Right renal pelvis (tissue), 4 donors: ENCODE measurements at regions not wholly inside any gene's neighbourhood (a gene's known extent, or its start where the extent isn't known, plus 50 kb on each side); places are given as distances from the start of the nearest gene placed in this dataset.
"Not testable (repeated sequence)": the region's sequence is repeated elsewhere in the genome, so short reads cannot be mapped to it uniquely, and the experiment has no call there.

Source experiments
- DNase-seq, 4 donors: peaks; one replicate each; pipeline ENCODE4 v3.0.0-alpha.2; 2013; ENCODE audit warnings: low read depth in 4 of 4, low spot score in 3 of 4, missing footprints in 1 of 4

DNA sequence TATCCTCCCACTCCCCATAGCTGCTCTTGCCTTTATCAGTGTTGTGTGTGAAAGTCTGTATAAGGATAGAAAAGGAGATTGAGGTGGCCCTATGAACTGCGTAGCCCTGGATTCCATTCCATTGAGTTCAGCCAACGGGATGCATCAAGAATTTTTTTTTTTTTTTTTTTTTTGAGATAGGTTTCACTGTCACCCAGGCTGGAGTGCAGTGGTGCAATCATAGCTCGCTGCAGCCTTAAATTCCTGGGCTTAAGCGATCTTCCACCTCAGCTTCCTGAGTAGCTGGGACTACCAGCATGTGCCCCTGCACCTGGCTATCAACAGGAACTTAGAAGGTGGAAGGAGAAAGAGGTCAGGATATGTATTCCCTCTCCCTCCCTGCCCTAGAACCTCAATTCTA is 187.2 kb upstream of the SPRY1 start:
- no peak for DNase-seq

DNA sequence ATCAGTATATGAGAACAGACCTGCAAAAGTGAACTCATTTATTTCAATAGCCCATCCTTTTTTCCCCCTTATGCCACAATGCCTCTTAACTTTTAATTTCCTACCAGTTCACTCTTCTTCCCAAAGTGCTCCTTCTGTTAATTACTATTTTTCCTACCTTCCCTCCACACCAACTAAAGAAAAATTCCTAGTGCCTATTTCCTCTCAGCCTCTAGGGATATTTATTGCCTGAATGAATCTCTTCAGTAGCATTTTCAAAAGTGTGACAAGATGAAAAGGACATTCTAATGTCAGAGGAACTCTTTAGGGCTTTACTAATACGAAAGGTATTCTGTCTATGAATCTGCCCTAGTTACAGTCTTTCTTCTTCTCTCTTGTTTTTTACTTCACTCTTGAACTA is 181.1 kb upstream of the SPRY1 start:
- no peak for DNase-seq

DNA sequence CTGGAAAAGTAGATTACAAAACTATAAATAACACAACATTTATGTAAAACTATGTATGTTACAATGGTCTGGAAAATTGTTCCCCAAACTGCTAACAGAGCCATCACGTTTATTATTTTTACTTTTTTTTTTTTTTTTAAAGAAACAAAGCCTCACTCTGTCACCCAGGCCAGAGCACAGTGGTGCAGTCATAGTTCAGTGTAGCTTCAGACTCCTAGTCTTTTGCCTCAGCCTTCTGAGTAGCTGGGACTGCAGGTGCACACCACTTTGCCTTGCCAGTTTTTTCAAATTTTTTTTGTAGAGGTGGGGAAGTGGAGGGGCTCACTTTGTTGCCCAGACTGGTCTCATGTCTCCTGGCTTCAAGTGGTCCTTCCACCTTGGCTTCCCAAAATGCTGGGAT is 180.1 kb upstream of the SPRY1 start:
- no peak for DNase-seq

DNA sequence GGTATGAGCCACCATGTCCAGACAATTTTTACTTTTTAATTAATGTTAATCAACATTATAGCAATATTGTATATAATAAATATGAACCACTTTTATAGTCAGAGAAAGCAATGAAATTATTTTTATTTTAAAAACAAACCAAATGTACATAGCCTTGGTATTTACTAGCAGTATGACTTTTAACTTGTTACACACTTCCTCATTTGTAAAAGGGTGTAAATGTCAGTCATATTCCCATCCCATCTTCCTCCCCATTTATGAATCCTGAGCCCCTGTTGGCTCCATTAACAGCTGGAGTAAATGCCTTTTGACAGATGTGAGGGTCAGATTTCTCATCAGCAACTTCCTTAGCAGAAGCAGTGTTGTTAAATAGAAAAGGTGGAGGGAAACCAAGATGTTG is 179.6 kb upstream of the SPRY1 start:
- no peak for DNase-seq

DNA sequence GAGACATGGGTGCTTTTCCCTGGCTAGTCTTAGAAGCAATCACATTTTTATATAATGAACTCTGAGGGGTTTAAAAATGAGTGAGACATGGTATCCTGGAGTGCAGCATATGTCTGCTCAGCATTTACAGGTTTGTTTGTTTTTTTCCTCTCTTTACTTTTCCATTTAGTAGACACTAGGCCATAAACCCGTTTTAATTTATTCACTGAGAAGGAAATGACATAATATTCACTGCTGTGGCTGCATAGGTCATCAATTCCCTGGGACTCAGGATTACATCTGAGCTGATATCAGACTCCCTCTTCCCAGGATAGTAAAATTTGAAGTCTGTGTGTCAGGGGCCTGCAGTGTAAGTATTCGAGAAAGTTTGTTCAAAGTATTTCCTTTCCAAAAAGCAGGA is 178.9 kb upstream of the SPRY1 start:
- DNase-seq: no peak

DNA sequence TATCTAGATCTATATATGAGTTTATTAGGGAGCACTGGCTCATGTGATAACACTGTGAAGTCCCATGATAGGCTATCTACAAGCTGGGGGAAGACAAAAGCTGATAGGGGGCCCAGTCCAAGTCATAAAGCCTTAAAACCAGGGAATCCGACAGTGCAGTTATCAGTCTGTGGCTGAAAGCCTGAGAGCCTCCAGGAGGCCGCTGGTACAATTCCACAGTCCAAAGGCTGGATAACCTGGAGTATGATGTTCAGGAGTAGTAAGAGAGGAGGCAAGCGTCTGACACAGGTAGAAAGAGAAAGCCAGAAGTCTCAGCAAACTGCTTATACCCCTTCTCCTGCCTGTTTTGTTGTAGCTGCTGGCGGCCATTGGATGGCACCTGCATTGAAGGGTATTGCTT is 177.6 kb upstream of the SPRY1 start:
- DNase-seq: no peak

DNA sequence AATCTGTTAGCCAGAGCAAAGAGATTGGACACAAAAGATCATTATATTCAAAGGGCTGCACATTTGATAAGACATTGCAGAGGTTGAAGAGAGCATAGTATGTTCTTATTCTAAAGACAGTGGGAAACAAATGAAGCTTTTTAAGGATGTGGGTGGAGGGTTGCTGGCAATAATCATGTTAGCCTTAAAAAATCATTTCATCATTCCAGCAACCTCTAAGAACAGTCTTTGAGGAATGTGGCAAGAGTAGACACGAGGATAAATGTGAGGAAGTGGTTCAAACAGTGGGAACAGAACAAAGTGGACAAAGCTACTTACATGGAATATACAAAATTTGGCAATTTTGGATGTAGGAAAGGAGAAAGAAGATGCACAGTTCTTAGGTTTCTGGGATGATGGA is 167.3 kb upstream of the SPRY1 start:
- DNase-seq: no peak

DNA sequence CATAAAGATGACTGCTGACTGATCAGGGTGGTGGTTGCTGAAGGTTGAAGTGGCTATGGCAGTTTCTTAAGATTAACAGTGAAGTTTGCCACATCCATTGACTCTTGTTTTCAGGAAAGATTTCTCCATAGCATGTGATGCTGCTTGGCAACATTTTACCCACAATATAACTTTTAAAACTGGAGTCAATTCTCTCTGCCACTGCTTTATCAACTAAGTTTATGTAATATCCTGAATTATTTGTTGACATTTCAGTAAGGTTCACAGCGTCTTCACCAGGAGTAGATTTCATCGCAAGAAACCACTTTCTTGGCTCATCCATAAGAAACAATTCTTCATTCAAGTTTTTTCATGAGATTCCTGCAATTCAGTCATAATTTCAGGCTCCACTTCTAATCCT is 166.5 kb upstream of the SPRY1 start:
- no peak for DNase-seq

DNA sequence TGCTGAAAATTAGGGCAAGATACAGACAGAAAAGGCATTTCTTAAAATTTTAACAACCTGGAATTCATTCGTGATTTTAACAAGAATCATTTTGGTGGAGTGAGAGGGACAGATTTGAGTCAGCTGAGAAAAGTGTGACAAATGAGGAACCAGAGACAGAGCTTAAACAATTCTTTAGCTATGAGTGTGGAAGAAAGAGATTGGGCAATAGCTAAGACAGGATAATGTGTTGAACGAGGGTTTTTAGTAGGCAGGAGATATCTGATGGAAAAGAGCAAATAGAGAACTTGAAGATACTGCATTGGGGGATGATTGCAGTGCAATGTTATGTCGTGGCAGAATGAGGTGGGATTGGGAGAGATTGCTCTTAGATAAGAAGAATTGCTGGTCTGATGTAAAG is 164.2 kb upstream of the SPRY1 start:
- DNase-seq: no peak

DNA sequence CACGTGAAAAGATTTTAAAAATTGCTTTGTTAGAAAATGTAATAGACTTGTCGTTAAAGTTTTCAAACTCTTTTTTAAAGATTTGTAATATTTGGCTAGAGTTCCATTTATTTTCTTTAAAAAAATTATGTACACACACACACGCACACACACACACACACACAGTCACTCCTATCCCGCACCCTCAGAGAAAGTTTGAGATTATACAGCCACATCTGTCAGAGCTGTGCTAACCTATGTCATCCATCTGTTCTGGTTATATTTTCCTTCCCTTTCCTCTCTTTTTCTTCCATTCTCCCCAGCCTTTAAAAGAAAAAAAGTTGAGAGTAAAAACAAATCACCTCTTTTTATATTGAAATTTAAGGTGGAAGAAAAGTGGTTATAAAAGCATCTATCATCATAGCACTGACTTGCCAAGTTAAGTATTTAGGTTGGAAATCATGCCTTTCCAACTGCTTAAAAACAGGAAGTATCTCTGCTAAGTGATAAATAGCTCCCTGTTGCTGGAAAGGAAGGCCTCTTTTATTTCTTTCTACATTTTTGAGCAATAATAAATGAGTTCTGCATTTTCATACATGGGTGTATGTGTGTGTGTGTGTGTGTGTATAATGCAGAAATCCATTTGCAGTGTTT is 163.3 kb upstream of the SPRY1 start:
- DNase-seq: peak in 1 of 4 donors; percentile 36

DNA sequence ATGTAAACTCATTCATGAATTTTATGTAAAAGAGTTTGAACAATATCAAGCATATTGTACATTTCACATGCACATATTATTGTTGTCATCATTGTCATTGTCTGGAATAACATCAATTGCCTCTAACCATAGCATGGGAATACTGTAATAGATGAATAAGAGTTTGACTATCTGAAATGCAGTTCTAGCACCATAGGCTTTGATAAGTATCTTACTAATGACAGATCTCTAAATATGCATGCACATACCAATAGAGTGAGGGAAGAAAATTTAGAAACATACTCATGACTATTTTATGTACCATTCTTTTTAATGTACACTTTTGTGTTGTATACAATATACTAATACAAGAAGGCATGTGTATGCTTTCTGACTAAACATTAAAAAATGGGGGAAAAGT is 161.6 kb upstream of the SPRY1 start:
- DNase-seq: no peak

DNA sequence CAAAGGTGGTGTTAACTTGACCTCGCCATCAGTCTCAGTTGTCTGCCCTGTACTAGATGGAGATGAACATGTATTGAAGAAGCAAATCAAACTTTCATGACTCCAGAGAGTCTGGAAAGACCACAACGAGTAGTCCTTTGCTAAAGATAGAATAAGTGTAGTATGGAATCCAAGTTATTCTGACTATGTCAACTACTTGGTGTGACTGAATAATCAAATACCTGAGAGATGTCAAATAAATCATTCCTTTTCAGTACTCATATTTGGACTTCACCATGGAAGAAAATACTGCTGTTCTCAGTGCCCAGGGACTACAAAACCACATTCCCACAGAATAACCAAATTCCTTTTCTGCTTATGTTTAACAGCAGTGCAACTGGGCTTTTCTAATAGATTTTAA is 161.2 kb upstream of the SPRY1 start:
- no peak for DNase-seq

DNA sequence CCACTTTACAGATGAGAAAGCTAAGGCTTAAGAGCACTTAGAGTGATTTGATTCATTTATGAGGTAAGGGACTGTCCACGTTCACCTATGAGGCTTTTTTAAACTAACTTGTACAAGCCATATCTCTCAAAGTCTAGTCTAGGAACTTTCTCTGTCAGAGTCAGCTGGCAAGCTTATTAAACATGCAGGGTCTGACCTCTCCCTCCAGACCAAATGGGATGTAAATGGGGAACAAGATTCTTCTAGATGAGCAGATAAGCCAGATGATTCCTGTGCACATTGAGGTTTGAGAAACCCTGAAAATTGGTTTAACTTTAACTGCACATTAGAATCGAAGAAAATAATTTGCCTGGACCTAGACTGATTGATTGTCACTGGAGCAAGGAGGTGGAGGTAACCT is 160.0 kb upstream of the SPRY1 start:
- DNase-seq: no peak

DNA sequence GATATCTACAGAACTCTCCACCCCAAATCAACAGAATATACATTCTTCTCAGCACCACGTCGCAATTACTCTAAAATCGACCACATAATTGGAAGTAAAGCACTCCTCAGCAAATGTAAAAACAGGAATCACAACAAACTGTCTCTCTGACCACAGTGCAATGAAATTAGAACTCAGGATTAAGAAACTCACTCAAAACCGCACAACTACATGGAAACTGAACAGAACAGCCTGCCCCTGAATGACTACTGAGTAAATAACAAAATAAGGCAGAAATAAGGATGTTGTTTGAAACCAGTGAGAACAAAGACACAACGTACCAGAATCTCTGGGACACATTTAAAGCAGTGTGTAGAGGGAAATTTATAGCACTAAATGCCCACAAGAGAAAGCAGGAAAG is 156.3 kb upstream of the SPRY1 start:
- DNase-seq: not testable (repeated sequence)

DNA sequence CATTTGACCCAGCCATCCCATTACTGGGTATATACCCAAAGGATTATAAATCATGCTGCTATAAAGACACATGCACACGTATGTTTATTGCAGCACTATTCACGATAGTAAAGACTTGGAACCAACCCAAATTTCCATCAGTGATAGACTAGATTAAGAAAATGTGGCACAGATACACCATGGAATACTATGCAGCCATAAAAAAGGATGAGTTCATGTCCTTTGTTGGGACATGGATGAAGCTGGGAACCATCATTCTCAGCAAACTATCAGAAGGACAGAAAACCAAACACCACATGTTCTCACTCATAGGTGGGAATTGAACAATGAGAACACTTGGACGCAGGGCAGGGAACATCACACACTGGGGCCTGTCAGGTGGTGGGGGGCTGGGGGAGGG is 153.4 kb upstream of the SPRY1 start:
- not testable (repeated sequence) for DNase-seq

DNA sequence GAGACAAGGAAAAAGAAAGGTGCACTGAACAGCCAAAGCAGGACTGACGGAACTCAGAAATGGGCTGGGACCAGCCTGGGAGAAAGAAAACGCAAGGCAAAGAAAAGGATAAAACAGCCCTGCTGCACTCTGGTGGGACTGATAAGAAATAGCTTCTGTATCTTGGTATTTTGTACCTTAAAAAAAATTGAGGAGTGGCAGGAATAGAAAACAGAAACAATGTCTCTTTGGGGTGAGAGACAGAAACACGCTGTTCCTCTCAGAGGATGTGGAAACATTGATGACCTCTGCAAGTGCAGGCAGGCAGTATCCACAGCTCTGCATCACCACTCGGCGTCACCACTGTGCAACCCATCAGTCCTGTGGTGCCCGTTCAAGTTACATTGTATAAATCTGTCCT is 152.5 kb upstream of the SPRY1 start:
- no peak for DNase-seq

DNA sequence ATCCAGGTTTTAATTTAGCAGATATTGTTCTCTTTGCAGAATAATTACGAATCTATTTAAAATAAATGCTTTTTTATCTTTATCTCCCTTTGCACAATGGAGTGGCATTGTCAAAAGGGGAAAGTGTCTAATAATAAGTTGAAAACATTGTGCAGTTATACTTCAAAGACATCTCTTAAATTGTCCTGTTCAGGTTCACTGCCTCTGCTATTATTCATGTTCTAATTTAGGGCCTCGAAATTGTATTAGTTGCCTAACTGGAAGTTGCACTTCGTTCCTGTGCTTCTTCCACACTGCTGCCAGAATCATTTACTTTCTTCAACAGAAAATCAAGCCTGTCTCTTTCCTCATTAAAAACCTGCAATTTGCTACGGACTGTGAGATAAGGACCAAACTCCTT is 150.5 kb upstream of the SPRY1 start:
- no peak for DNase-seq

DNA sequence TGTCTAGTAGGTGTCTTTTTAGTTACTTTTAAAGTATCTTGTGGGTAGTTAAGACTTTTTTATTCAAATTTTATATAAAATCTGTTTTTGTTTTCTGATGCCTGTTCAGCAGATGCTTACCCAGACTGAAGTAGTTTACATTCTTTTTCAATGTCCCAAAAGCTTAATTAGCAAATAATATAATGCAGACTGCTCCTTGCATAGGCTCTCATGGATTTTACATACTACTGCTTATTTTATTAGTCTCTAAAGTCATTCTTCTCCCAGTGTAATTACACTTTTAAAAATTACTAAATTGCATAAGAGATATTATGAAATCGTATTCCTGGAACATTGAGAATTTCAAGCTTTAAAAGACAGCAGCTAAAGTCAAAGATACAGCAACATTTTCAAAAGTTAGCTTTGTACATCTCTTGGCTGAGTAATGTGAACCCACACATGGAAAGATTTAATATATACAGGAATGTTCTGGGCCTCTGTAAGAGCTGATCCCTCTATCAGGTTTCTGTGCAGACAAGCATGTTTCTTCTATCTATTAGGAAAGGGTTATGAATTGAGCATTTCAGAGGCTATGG is 148.4 kb upstream of the SPRY1 start:
- DNase-seq: no peak

DNA sequence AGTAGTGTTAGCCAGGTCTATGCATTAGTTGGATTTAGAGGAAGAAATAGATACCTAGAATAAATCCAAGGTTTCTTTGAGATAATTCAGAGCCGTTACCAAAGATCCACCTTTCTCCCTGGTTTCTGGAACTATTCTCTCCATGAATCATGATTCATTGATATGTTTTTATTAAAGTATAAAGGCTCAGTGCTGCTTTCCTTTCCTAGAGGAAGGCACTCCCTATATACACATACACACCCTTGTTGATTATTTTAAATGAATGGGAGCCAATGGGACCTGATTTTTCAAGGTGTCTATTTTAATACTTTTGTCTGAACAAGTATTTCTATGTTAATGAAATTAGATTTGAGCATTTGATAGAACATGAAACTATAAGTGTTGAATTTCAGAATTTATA is 146.8 kb upstream of the SPRY1 start:
- no peak for DNase-seq

DNA sequence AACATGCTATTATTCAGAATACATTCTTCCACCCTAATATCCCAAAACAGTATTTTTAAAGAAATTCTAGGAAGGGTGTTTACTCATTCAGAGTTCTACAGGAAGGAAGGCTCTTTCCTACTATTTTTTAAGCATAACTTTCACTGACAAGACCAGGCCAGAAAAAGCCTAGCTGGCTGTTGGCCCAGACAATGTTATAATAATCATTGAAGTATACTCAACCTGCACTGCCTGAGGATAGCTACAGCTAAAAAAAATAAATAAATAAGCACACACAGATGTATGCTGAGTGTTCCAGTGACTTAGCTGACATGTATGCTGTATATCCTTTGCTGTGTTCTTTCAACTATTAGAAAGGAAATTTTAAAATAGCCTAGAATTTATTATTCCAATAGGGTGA is 145.8 kb upstream of the SPRY1 start:
- DNase-seq: no peak

DNA sequence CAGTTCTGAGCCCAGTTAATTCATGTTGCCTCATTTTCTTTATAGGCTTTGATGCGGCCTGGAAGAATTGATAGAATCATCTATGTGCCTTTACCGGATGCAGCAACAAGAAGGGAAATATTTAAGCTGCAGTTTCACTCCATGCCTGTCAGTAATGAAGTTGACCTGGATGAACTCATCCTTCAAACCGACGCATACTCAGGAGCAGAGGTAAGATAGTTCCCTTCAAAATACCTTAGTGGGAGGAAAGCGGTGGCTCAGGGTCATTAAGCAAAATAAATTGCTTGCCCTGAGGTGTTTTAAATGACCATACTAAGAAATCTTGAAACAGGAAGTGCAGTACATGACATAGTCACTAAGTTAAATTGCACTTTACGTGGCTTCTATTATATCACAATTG is 140.6 kb upstream of the SPRY1 start:
- peak in 1 of 4 donors; percentile 47 for DNase-seq

DNA sequence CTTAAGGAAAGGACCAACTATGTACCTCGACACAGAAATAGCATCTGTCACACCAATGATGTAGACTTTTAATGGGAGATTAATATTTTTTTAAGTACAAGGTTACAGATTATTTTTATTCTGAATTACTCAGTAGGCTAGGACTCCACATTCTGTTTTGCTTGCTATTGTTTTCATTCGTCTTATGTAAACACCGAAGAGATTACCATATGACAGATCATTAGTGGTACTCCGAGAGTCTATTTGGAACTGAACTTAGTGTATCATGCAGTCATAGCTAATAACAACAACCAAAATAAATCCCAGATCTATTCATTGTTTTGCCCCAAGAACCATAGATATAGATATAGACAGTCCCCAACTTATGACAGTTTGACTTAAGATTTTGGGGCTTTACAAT is 139.7 kb upstream of the SPRY1 start:
- DNase-seq: no peak

DNA sequence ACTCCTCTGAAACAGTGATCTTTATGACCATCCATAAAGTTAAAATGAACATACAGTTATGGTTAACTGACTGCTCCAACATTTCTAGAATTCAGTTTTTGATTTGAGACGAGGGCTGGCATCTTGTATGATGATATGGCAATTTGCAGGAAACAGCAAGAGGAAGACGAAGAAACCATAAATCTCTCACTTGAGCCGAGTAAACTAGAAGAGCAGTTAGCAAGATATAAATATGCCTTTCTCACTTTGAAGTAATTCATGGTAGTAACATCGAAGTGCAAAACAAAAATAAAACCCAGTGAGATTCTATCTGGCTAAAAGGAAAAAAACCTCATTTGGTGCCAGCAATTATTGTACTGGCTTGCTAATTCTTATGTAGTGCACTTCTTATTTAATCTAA is 139.0 kb upstream of the SPRY1 start:
- DNase-seq: peak in 1 of 4 donors; percentile 33
